ENCODE measurements at regions not wholly inside any gene's neighbourhood (a gene's known extent, or its start where the extent isn't known, plus 50 kb on each side); places are given as distances from the start of the nearest gene placed in this dataset.

- no peak for TF ChIP-seq CTCF (optimal IDR thresholded peaks at IDR 0.05 in 1 of 3, IDR thresholded peaks at IDR 0.05 in 1 of 3, conservative IDR thresholded peaks at IDR 0.05 in 1 of 3; ENCODE audit: extremely low read depth in 1 of 3, insufficient read depth in 2 of 3, low read length in 3 of 3)
- no peak for TF ChIP-seq EZH2 (IDR thresholded peaks at IDR 0.05; ENCODE audit: low read length)
Measured at GRCh38 chr5:104498281-104498680, 935.7 kb upstream of the NUDT12 start.
